OCI-LY3 (cell line): ENCODE measurements at regions not wholly inside any gene's neighbourhood (a gene's known extent, or its start where the extent isn't known, plus 50 kb on each side); places are given as distances from the start of the nearest gene placed in this dataset.

Source experiments
- EZH2phosphoT487 ChIP-seq: fragments of 200-600 bp; shearing (Covaris generic); IDR thresholded peaks from 2 replicates; pipeline ENCODE4 v1.6.1; 2018; ENCODE audit warnings: antibody characterized with exemption, mixed run types, low read depth
- TF ChIP-seq, protein P1 (sequence below): fragments of 200-600, 300-600 bp; sonication (generic); IDR thresholded peaks from 2 replicates; pipeline ENCODE4 v1.5.1; 2014; ENCODE audit warnings: antibody characterized with exemption, low read length, low read depth

DNA sequence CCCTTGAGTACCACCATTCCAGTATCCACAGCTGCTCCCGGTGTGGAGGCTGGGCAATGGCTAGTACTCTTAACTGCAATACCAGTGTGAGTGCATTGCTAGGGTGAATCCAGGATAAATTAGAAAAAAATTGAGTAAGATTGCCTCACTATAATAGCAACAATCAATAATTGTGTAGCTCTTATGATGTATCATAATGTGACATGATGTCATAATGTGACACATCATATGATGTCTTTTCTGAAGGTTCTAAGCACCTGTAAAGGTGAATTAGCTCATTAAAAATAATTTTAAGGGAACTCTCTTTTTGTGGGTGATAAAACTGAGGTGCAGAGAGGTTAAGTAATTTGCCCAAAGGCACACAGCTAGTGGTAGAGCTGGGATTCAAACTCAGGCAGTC is 424.4 kb downstream of the HLX start:
- TF ChIP-seq, protein P1, sequence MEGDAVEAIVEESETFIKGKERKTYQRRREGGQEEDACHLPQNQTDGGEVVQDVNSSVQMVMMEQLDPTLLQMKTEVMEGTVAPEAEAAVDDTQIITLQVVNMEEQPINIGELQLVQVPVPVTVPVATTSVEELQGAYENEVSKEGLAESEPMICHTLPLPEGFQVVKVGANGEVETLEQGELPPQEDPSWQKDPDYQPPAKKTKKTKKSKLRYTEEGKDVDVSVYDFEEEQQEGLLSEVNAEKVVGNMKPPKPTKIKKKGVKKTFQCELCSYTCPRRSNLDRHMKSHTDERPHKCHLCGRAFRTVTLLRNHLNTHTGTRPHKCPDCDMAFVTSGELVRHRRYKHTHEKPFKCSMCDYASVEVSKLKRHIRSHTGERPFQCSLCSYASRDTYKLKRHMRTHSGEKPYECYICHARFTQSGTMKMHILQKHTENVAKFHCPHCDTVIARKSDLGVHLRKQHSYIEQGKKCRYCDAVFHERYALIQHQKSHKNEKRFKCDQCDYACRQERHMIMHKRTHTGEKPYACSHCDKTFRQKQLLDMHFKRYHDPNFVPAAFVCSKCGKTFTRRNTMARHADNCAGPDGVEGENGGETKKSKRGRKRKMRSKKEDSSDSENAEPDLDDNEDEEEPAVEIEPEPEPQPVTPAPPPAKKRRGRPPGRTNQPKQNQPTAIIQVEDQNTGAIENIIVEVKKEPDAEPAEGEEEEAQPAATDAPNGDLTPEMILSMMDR = no peak
- TF ChIP-seq EZH2phosphoT487 = no peak
